ENCODE measurements at regions not wholly inside any gene's neighbourhood (a gene's known extent, or its start where the extent isn't known, plus 50 kb on each side); places are given as distances from the start of the nearest gene placed in this dataset.

DNA sequence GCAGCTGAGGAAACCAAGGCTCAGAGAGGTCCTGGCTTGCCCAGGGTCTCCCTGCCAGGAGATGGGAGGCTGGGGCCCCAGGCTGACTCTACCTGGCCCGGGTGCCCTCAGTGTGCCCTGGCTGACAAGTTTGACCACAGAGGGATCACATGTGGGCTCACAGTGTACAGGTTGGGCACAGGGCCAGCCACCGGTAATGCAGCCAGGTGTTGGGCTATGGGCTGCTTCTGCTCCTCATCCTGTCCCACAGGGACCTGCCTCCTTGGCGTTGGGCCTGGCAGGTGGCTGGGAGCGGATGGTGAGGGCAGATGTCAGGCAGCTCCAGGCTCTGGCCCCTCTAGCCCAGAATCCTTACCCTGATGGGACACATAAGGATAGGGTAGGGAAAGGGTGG, 250.5 kb downstream of the LOXHD1 start:
- POLR2A ChIA-PET = no interaction called here
- no peaks in the 10 kb centered on the region for H3K9me3 ChIP-seq (ENCODE audit: control insufficient read depth, insufficient read depth, low read depth, low read length)
- H3K36me3 ChIP-seq (ENCODE audit: control insufficient read depth in 2 of 2, insufficient read depth in 1 of 2, low read length in 2 of 2) = no peaks in the 10 kb centered on the region
- H3K4me3 ChIP-seq (ENCODE audit: low read depth, low read length) = no peak overlapping the region
- no peak overlapping the region for H3K27ac ChIP-seq (ENCODE audit: extremely low read depth, low read depth, low read length)
- H3K4me1 ChIP-seq (ENCODE audit: control insufficient read depth, insufficient read depth, low read length) = no peaks in the 10 kb centered on the region; the same call in 1 of the 2 replicates
- CTCF ChIA-PET = no interaction called here
- TF ChIP-seq ZNF366 (tag by site-specific recombination; conservative IDR thresholded peaks at IDR 0.05) (no peak), ZNF596 (tag by site-specific recombination; IDR thresholded peaks at IDR 0.05) (no peak), ZNF549 (tag by site-specific recombination; IDR thresholded peaks at IDR 0.05) (no peak), ZNF416 (tag by site-specific recombination; IDR thresholded peaks at IDR 0.05) (no peak), ZNF423 (tag by site-specific recombination; IDR thresholded peaks at IDR 0.05) (no peak)

DNA sequence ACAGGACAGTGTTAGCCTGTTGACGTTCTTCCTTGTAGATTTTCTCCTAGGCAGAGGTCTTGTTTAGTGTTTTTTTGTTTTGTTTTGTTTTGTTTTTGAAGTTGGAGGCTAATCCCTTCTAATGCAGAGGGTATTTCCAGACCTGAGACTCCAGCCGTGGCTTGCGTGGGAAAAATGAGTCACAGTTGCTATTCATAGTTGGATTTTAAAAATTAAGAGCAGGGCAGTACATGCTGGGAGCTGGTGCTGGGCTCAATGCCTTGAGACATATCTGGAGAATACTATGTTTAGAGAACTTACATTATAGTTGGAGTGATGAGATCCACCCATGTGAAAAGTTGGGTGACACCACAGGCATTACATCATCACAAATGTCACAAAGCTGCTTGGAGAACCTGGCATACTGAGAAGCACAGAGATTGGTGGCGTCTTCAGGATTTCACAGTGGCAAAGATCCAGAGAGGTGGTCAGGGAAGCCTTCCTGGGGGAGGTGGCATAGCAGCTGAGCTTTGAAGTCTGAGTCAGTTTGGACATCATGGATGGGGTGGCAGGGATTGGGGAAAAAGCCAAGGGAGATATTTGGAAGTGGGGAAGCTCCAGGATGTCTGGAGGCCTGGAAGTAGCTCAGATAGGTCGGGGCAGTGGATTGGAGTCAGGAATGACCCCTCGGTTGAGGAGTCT, 249.4 kb downstream of the LOXHD1 start:
- TF ChIP-seq ZNF366 (tag by site-specific recombination; conservative IDR thresholded peaks at IDR 0.05) = no peak
- no peak for TF ChIP-seq ZNF626 (tag by site-specific recombination; IDR thresholded peaks at IDR 0.05)
- TF ChIP-seq, protein P1, sequence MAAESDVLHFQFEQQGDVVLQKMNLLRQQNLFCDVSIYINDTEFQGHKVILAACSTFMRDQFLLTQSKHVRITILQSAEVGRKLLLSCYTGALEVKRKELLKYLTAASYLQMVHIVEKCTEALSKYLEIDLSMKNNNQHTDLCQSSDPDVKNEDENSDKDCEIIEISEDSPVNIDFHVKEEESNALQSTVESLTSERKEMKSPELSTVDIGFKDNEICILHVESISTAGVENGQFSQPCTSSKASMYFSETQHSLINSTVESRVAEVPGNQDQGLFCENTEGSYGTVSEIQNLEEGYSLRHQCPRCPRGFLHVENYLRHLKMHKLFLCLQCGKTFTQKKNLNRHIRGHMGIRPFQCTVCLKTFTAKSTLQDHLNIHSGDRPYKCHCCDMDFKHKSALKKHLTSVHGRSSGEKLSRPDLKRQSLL (tag by site-specific recombination; IDR thresholded peaks at IDR 0.05) = no peak
- TF ChIP-seq, protein P2, sequence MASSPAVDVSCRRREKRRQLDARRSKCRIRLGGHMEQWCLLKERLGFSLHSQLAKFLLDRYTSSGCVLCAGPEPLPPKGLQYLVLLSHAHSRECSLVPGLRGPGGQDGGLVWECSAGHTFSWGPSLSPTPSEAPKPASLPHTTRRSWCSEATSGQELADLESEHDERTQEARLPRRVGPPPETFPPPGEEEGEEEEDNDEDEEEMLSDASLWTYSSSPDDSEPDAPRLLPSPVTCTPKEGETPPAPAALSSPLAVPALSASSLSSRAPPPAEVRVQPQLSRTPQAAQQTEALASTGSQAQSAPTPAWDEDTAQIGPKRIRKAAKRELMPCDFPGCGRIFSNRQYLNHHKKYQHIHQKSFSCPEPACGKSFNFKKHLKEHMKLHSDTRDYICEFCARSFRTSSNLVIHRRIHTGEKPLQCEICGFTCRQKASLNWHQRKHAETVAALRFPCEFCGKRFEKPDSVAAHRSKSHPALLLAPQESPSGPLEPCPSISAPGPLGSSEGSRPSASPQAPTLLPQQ (tag by site-specific recombination; IDR thresholded peaks at IDR 0.05) = no peak
- no peak for TF ChIP-seq ZNF600 (tag by site-specific recombination; IDR thresholded peaks at IDR 0.05)
- no peak for TF ChIP-seq KLF16 (tag by site-specific recombination; IDR thresholded peaks at IDR 0.05)
- TF ChIP-seq ZNF837 (tag by site-specific recombination; IDR thresholded peaks at IDR 0.05) = no peak
- no peak for TF ChIP-seq ZNF416 (tag by site-specific recombination; IDR thresholded peaks at IDR 0.05)
- no peak for TF ChIP-seq ZNF292 (tag by site-specific recombination; IDR thresholded peaks at IDR 0.05; ENCODE audit: borderline replicate concordance, low read depth)
- H3K4me3 ChIP-seq (ENCODE audit: low read depth, low read length) = no peak overlapping the region
- peaks cover 5% of the 10 kb centered on the region for H3K4me1 ChIP-seq (ENCODE audit: control insufficient read depth, insufficient read depth, low read length)
- no peak overlapping the region for H3K27ac ChIP-seq (ENCODE audit: extremely low read depth, low read depth, low read length)
- no peaks in the 10 kb centered on the region for H3K9me3 ChIP-seq (ENCODE audit: control insufficient read depth, insufficient read depth, low read depth, low read length)
- no peaks in the 10 kb centered on the region for H3K36me3 ChIP-seq (ENCODE audit: control insufficient read depth in 2 of 2, insufficient read depth in 1 of 2, low read length in 2 of 2)
- POLR2A ChIA-PET = no interaction called here
- CTCF ChIA-PET = interaction anchor here (0.6 to 0.8 kb wide), 2 partner anchors 11 to 15 kb away, joined by 3 read pairs; no protein-coding TSS in a partner anchor

DNA sequence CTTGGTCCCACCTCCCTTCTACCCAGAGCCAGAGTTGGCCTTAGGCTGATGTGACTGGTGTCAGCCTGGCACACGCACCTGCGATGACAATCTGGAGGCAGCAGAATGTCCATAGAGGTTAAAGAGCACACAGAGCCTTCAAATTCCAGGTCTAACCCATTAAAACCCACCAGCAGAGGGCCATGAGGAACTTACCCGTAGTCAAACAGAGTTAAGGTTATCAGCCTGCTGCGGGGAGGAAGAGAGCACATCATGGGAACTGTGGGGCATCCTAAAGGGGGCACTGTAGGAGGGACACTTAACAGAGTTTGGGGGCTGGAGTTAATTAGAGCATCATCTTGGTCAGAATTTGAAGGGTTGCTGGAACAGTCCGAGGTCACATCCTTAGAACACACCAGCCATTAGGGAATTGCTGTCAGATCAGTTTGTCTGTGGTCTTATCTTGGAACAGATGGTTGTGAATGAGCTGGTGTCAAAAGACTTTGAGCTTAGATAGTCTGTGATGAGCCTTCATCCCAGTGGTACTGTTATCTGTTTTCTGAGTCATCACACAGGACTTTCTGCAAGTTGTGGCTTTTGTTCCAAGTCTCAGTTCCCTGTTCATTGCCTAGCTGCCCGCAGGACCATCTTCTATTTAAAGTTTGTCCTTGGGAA, 248.6 kb downstream of the LOXHD1 start:
- no peak overlapping the region for H3K4me3 ChIP-seq (ENCODE audit: low read depth, low read length)
- POLR2A ChIA-PET = no interaction called here
- CTCF ChIA-PET = interaction anchor here (0.6 to 1.1 kb wide), 5 partner anchors 12 to 336 kb away, joined by 3 to 5 read pairs (median 3); no protein-coding TSS in a partner anchor
- H3K9me3 ChIP-seq (ENCODE audit: control insufficient read depth, insufficient read depth, low read depth, low read length) = no peaks in the 10 kb centered on the region
- TF ChIP-seq, protein P3, sequence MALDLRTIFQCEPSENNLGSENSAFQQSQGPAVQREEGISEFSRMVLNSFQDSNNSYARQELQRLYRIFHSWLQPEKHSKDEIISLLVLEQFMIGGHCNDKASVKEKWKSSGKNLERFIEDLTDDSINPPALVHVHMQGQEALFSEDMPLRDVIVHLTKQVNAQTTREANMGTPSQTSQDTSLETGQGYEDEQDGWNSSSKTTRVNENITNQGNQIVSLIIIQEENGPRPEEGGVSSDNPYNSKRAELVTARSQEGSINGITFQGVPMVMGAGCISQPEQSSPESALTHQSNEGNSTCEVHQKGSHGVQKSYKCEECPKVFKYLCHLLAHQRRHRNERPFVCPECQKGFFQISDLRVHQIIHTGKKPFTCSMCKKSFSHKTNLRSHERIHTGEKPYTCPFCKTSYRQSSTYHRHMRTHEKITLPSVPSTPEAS (tag by site-specific recombination; IDR thresholded peaks at IDR 0.05) = no peak
- TF ChIP-seq, protein P4, sequence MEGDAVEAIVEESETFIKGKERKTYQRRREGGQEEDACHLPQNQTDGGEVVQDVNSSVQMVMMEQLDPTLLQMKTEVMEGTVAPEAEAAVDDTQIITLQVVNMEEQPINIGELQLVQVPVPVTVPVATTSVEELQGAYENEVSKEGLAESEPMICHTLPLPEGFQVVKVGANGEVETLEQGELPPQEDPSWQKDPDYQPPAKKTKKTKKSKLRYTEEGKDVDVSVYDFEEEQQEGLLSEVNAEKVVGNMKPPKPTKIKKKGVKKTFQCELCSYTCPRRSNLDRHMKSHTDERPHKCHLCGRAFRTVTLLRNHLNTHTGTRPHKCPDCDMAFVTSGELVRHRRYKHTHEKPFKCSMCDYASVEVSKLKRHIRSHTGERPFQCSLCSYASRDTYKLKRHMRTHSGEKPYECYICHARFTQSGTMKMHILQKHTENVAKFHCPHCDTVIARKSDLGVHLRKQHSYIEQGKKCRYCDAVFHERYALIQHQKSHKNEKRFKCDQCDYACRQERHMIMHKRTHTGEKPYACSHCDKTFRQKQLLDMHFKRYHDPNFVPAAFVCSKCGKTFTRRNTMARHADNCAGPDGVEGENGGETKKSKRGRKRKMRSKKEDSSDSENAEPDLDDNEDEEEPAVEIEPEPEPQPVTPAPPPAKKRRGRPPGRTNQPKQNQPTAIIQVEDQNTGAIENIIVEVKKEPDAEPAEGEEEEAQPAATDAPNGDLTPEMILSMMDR (tag by site-specific recombination; IDR thresholded peaks at IDR 0.05) = peak; percentile 36
- no peak overlapping the region for H3K27ac ChIP-seq (ENCODE audit: extremely low read depth, low read depth, low read length)
- peaks cover 14% of the 10 kb centered on the region for H3K4me1 ChIP-seq (ENCODE audit: control insufficient read depth, insufficient read depth, low read length)
- H3K36me3 ChIP-seq (ENCODE audit: control insufficient read depth in 2 of 2, insufficient read depth in 1 of 2, low read length in 2 of 2) = no peaks in the 10 kb centered on the region
